Aorta (tissue), 5 donors: ENCODE measurements at regions not wholly inside any gene's neighbourhood (a gene's known extent, or its start where the extent isn't known, plus 50 kb on each side); places are given as distances from the start of the nearest gene placed in this dataset.
"Not testable (repeated sequence)": the region's sequence is repeated elsewhere in the genome, so short reads cannot be mapped to it uniquely, and the experiment has no call there.

Source experiments
- ATAC-seq: fragments of 200-7000 bp; cut with Tn5 transposase; one replicate; pipeline ENCODE4 v1.9.1; 2022; ENCODE audit warnings: moderate library complexity; ENCODE audit not compliant: low FRiP score
- DNase-seq, 2 donors: peaks; one replicate each; pipeline ENCODE4 v3.0.0-alpha.2; 2020
- H3K27ac ChIP-seq, 2 donors: one replicate each; pipeline ENCODE4 v1.5.1; 2013; ENCODE audit warnings: low read length in 2 of 2, mild to moderate bottlenecking in 2 of 2, moderate library complexity in 2 of 2, control low read depth in 1 of 2, inconsistent platforms in 1 of 2, low read depth in 1 of 2
- H3K27me3 ChIP-seq, 2 donors: one replicate each; pipeline ENCODE4 v1.6.1; 2013; ENCODE audit warnings: control low read depth in 1 of 2, low read length in 1 of 2, mild to moderate bottlenecking in 1 of 2, moderate library complexity in 1 of 2; ENCODE audit not compliant: insufficient read depth in 2 of 2, control insufficient read depth in 1 of 2
- H3K36me3 ChIP-seq, 2 donors: one replicate each; pipeline ENCODE4 v1.6.1; 2013; ENCODE audit warnings: control low read depth in 1 of 2, low read length in 1 of 2, mild to moderate bottlenecking in 1 of 2; ENCODE audit not compliant: insufficient read depth in 2 of 2, control insufficient read depth in 1 of 2
- H3K4me1 ChIP-seq, 2 donors: one replicate each; pipeline ENCODE4 v1.6.1; 2013; ENCODE audit warnings: low read length in 2 of 2, control low read depth in 1 of 2, mild to moderate bottlenecking in 1 of 2, moderate library complexity in 1 of 2; ENCODE audit not compliant: insufficient read depth in 2 of 2, control insufficient read depth in 1 of 2
- H3K4me3 ChIP-seq, 2 donors: one replicate each; pipeline ENCODE4 v1.5.1; 2013; ENCODE audit warnings: low read length in 2 of 2, control low read depth in 1 of 2, mild to moderate bottlenecking in 1 of 2
- H3K9me3 ChIP-seq: one replicate; pipeline ENCODE4 v1.6.1; 2013; ENCODE audit warnings: mild to moderate bottlenecking, low read length; ENCODE audit not compliant: control insufficient read depth
- WGBS, 2 donors: extraction: QIAGEN DNeasy Blood & Tissue Kit; methylation state at CpG; one replicate each; pipeline ENCODE4 v1.1.7; 2013; 5-methylcytosine and 5-hydroxymethylcytosine counted together
- intact Hi-C, 2 donors: fragments of 100-400 bp; cut with DNase I; formaldehyde crosslinking; loops; one replicate each; pipeline versions ENCODE4 v1.14.2 to v1.15.0; 2022
- donor health status: healthy with polysubstance abuse.
- donor health status: Bipolar disorder and iron deficiency.
- donor health status: DM: no; HTN: no; CAD: no.
- donor health status: DM: no; HTN: no; CAD: no.
- donor health status: DM: yes; HTN: yes; CAD: no.

DNA sequence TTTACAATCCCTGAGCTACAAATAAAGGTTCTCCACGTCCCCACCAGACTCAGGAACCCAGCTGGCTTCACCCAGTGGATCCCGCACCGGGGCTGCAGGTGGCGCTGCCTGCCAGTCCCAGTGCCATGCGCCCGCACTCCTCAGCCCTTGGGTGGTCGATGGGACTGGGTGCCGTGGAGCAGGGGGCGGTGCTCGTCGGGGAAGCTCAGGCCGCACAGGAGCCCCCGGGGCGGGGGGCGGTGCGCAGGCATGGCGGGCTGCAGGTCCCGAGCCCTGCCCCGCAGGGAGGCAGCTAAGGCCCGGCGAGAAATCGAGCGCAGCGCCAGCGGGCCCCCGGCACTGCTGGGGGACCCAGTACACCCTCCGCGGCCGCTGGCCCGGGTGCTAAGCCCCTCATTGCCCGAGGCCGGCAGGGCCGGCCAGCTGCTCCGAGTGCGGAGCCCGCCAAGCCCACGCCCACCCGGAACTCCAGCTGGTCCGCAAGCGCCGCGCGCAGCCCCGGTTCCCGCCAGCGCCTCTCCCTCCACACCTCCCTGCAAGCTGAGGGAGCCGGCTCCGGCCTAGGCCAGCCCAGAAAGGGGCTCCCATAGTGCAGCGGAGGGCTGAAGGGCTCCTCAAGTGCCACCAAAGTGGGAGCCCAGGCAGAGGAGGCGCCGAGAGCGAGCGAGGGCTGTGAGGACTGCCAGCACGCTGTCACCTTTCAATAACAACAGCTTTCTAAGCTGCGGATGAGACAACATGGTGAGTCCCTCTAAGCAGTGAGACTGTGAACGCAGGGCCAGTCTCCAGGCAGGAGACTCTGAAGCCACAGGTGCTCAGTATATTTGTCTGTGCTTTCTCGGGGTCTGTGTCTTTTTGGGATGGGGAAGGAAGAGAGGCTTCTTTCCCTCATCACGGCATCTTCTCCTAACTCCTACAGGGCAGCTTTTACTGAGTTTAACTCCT is 161.5 kb downstream of the NR2F2 start:
- H3K36me3 ChIP-seq, H3K27ac ChIP-seq, H3K27me3 ChIP-seq, DNase-seq, H3K4me3 ChIP-seq, intact Hi-C loops, H3K4me1 ChIP-seq, ATAC-seq, H3K9me3 ChIP-seq: not testable (repeated sequence)
- 81 to 94% methylated on average over 43 to 58 of the region's 58 CpGs for WGBS, 2 donors

DNA sequence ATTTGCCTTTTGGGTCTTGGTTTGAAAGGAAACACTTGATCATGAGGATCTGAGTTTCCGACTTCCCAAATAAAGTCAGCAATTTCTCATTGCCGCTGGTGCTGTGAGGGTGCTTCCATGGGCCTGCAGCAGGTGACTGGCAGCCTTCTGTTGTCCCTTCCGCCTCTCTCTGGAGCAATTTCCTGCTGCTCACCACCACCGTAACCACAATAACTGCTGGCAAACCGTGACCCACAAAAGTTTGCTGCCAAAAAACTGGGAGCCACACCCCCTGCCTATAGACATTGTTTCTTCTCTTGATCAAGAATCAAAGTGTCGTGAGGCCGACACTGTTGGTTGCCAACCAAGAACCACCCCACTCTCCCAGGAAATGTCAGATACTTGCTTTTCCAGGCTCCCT is 164.0 kb downstream of the NR2F2 start:
- Histone ChIP-seq H3K9me3 (no peaks in the 10 kb centered on the region), H3K36me3 (no peaks in the 10 kb centered on the region), H3K4me3 (no peak overlapping the region), H3K4me1 (no peaks in the 10 kb centered on the region), H3K27ac (no peak overlapping the region), H3K27me3 (no peaks in the 10 kb centered on the region)
- no peak for ATAC-seq
- DNase-seq: no peak
- intact Hi-C loops: no loop called here
- WGBS, 2 donors: 75 to 79% methylated on average over 7 of the region's 7 CpGs

- Histone ChIP-seq H3K27me3 (no peaks in the 10 kb centered on the region), H3K27ac (no peak overlapping the region), H3K9me3 (no peaks in the 10 kb centered on the region), H3K4me1 (no peaks in the 10 kb centered on the region), H3K36me3 (no peaks in the 10 kb centered on the region), H3K4me3 (no peak overlapping the region)
- intact Hi-C loops: no loop called here
- DNase-seq (no peak), ATAC-seq (no peak)
- WGBS, 2 donors: 83 to 89% methylated on average over 5 of the region's 5 CpGs
Observed at GRCh38 chr15:96495386-96495785, 164.9 kb downstream of the NR2F2 start.

DNA sequence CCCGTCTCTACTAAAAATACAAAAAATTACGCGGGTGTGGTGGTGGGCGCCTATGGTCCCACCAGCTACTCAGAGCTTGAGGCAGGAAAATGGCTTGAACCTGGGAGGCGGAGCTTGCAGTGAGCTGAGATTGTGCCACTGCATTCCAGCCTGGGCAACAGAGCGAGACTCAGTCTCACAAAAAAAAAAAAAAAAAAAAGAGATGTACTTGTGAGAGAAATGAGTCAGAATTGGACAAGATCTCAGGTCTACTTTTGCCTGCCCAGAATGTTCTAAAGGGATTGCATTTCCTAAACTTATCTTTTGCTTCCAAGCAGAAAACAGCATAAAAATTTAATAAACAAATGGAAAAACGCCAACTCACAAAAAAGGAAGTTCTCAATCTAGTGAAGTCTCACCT is 167.5 kb downstream of the NR2F2 start:
- Histone ChIP-seq H3K36me3 (no peaks in the 10 kb centered on the region), H3K9me3 (no peaks in the 10 kb centered on the region), H3K4me3 (no peak overlapping the region), H3K27me3 (no peaks in the 10 kb centered on the region), H3K4me1 (no peaks in the 10 kb centered on the region), H3K27ac (no peak overlapping the region)
- 88% methylated on average over 6 to 7 of the region's 7 CpGs for WGBS, 2 donors
- DNase-seq: no peak
- intact Hi-C loops: no loop called here
- ATAC-seq: no peak

DNA sequence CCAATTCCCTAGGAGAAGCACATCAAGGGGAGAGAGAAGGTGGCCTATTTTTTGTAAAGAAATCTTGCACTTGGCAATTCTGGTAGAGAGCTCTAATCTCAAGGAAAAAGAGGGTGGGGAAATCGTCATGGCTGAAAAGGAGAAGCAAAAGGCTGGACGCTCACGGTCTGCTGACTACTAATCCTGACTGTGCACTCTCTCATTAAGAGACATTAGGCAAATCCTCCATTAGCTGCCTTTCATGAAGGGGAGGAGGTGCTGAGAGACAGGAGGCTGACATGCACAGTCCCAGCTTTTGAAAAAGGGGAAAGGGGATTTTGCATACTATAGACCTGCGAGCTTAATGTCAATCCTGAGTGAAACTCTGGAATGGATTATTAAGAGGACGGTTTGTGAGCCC is 170.0 kb downstream of the NR2F2 start:
- 66 to 71% methylated on average over 5 of the region's 5 CpGs for WGBS, 2 donors
- no peaks in the 10 kb centered on the region for H3K9me3 ChIP-seq
- H3K4me3 ChIP-seq: no peak overlapping the region
- ATAC-seq: no peak
- no peak overlapping the region for H3K27ac ChIP-seq
- no peaks in the 10 kb centered on the region for H3K27me3 ChIP-seq
- DNase-seq: no peak
- intact Hi-C loops: no loop called here
- H3K36me3 ChIP-seq: no peaks in the 10 kb centered on the region
- no peaks in the 10 kb centered on the region for H3K4me1 ChIP-seq

GRCh38 chr15:96501362-96501761 is 170.9 kb downstream of the NR2F2 start:
- Histone ChIP-seq H3K9me3 (no peaks in the 10 kb centered on the region), H3K4me1 (no peaks in the 10 kb centered on the region), H3K4me3 (no peak overlapping the region), H3K27ac (no peak overlapping the region), H3K27me3 (no peaks in the 10 kb centered on the region), H3K36me3 (no peaks in the 10 kb centered on the region)
- no peak for DNase-seq
- ATAC-seq: no peak
- 89 to 97% methylated on average over 1 of the region's 1 CpG for WGBS, 2 donors
- intact Hi-C loops: no loop called here

DNA sequence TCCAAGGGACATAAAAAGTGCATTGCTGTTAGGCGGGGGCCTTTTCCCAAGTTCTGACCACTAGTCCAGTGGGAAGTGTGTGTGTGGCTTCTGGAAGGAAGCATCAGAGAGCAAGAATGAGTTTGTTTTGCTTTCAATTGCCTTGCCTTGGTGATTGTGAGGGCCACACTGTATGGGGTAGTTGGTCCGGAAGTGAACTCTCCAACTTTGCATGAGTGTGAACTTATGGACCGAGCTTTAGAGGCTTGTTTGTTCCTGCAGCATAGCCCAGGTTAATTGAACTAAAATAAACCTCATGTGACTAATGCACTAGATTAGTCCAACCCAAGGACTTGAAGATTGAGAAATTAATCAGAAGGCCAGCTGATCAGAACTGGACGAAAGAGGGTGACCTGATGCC is 171.7 kb downstream of the NR2F2 start:
- 80 to 90% methylated on average over 4 of the region's 4 CpGs for WGBS, 2 donors
- intact Hi-C loops: no loop called here
- H3K27me3 ChIP-seq: no peaks in the 10 kb centered on the region
- H3K4me3 ChIP-seq: no peak overlapping the region
- H3K4me1 ChIP-seq: no peaks in the 10 kb centered on the region
- ATAC-seq (no peak), DNase-seq (no peak)
- H3K27ac ChIP-seq: no peak overlapping the region
- no peaks in the 10 kb centered on the region for H3K36me3 ChIP-seq
- H3K9me3 ChIP-seq: no peaks in the 10 kb centered on the region

GRCh38 chr15:96503276-96503675 is 172.8 kb downstream of the NR2F2 start:
- DNase-seq (no peak), ATAC-seq (no peak)
- no peak overlapping the region for H3K27ac ChIP-seq
- no peaks in the 10 kb centered on the region for H3K9me3 ChIP-seq
- no peak overlapping the region for H3K4me3 ChIP-seq
- no peaks in the 10 kb centered on the region for H3K27me3 ChIP-seq
- no peaks in the 10 kb centered on the region for H3K36me3 ChIP-seq
- H3K4me1 ChIP-seq: no peaks in the 10 kb centered on the region
- WGBS, 2 donors: 78 to 80% methylated on average over 7 of the region's 7 CpGs
- intact Hi-C loops: no loop called here

DNA sequence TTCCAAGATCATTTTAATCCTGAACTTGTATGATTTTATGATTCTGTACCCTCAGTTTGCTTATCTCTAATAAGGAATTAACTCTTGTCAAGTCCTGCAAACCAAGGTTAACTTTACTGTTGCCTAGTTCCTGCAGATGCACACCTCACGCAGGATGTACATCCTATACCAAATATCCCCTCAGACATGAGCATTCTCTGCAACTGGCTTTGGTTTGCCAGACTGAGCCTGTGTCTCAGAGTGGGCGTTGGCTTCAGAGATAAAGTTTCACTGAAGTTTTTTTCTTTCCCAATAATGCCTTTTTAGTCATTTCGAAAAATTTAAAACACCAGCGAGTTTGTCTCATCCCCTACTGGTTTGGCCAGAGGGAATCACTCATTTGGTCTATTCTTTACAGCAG is 173.9 kb downstream of the NR2F2 start:
- intact Hi-C loops: no loop called here
- no peak for ATAC-seq
- no peak for DNase-seq

More for the DNA sequence above, 173.9 kb downstream of the NR2F2 start:
- Histone ChIP-seq H3K27ac (no peak overlapping the region), H3K9me3 (no peaks in the 10 kb centered on the region), H3K4me3 (no peak overlapping the region), H3K36me3 (no peaks in the 10 kb centered on the region), H3K4me1 (no peaks in the 10 kb centered on the region), H3K27me3 (peaks cover 0 to 1% of the 10 kb centered on the region in 2 donors)
- 75 to 77% methylated on average over 4 of the region's 4 CpGs for WGBS, 2 donors
